Prostate gland (tissue), 2 donors: ENCODE measurements at regions not wholly inside any gene's neighbourhood (a gene's known extent, or its start where the extent isn't known, plus 50 kb on each side); places are given as distances from the start of the nearest gene placed in this dataset.

Experiments used
- DNase-seq: peaks from one replicate; pipeline ENCODE4 v3.0.0-alpha.2; 2019; ENCODE audit warnings: low spot score
- H3K27ac ChIP-seq, 2 donors: fragments of 200-600 bp; sonication (generic); 2 replicates each; pipeline ENCODE4 v1.5.1; 2017 to 2019
- H3K27me3 ChIP-seq: fragments of 200-600 bp; sonication (generic); replicated peaks from 2 replicates; pipeline ENCODE4 v1.5.1; 2019; ENCODE audit not compliant: insufficient read depth
- H3K36me3 ChIP-seq, 2 donors: fragments of 200-600 bp; sonication (generic); 1 replicate in 1 of 2; 2 replicates in 1 of 2; pipeline versions ENCODE4 v1.5.1 to v1.8.1; 2017 to 2019
- H3K4me1 ChIP-seq: fragments of 200-600 bp; sonication (generic); replicated peaks from 2 replicates; pipeline ENCODE4 v1.5.1; 2019
- H3K4me3 ChIP-seq, 2 donors: fragments of 200-600 bp; sonication (generic); 2 replicates each; pipeline ENCODE4 v1.5.1; 2017 to 2019
- H3K9me3 ChIP-seq: fragments of 200-600 bp; sonication (generic); 2 replicates; pipeline ENCODE4 v1.5.1; 2017
- CTCF ChIP-seq, 4 experiments: fragments of 200-600 bp in 2 of 4; fragments of 450-650 bp in 2 of 4; sonication (generic) in 2 of 4; IDR thresholded peaks; 1 replicate in 3 of 4; 2 replicates in 1 of 4; pipeline ENCODE4 v1.5.1; 2016 to 2019; ENCODE audit warnings: antibody characterized with exemption in 4 of 4, mild to moderate bottlenecking in 2 of 4, moderate library complexity in 2 of 4
- POLR2A ChIP-seq: fragments of 450-650 bp; IDR thresholded peaks from one replicate; pipeline ENCODE4 v1.6.1; 2016; ENCODE audit warnings: antibody characterized with exemption, mild to moderate bottlenecking
- POLR2AphosphoS5 ChIP-seq: sonication (generic); formaldehyde crosslinking; IDR thresholded peaks from one replicate; pipeline ENCODE4 v1.6.1; 2017; ENCODE audit warnings: antibody characterized with exemption
- WGBS: methylation state at CpG from one replicate; pipeline ENCODE4 v1.1.5; 2018; 5-methylcytosine and 5-hydroxymethylcytosine counted together
- intact Hi-C: fragments of 100-400 bp; cut with DNase I; formaldehyde crosslinking; loops from one replicate; pipeline ENCODE4 v1.14.2; 2022

- no peaks in the 10 kb centered on the region for H3K36me3 ChIP-seq
- no peaks in the 10 kb centered on the region for H3K27me3 ChIP-seq
- no peaks in the 10 kb centered on the region for H3K4me1 ChIP-seq
- H3K4me3 ChIP-seq = no peak overlapping the region
- WGBS = 78% methylated on average over 3 of the region's 3 CpGs
- H3K9me3 ChIP-seq = no peaks in the 10 kb centered on the region
- intact Hi-C loops = loop anchor here (5.0 kb wide), 1 partner anchor 239 kb away; no protein-coding TSS in a partner anchor
- no peak overlapping the region for H3K27ac ChIP-seq
- DNase-seq = no peak
- TF ChIP-seq POLR2A = no peak
- no peak for TF ChIP-seq POLR2AphosphoS5
- no peak for TF ChIP-seq CTCF (IDR thresholded peaks at IDR 0.05)
Measured at GRCh38 chr3:106823701-106824100, 553.5 kb upstream of the CCDC54 start.

- H3K9me3 ChIP-seq = no peaks in the 10 kb centered on the region
- WGBS = 69% methylated on average over 1 of the region's 1 CpG
- intact Hi-C loops = loop anchor here (5.0 kb wide), 1 partner anchor 237 kb away; no protein-coding TSS in a partner anchor
- TF ChIP-seq POLR2A (no peak), POLR2AphosphoS5 (no peak), CTCF (IDR thresholded peaks at IDR 0.05) (no peak)
- no peaks in the 10 kb centered on the region for H3K36me3 ChIP-seq
- H3K4me3 ChIP-seq = no peak overlapping the region
- H3K4me1 ChIP-seq = no peaks in the 10 kb centered on the region
- H3K27me3 ChIP-seq = no peaks in the 10 kb centered on the region
- H3K27ac ChIP-seq = no peak overlapping the region
- DNase-seq = no peak
Measured at GRCh38 chr3:106824856-106825255, 552.4 kb upstream of the CCDC54 start.

DNA sequence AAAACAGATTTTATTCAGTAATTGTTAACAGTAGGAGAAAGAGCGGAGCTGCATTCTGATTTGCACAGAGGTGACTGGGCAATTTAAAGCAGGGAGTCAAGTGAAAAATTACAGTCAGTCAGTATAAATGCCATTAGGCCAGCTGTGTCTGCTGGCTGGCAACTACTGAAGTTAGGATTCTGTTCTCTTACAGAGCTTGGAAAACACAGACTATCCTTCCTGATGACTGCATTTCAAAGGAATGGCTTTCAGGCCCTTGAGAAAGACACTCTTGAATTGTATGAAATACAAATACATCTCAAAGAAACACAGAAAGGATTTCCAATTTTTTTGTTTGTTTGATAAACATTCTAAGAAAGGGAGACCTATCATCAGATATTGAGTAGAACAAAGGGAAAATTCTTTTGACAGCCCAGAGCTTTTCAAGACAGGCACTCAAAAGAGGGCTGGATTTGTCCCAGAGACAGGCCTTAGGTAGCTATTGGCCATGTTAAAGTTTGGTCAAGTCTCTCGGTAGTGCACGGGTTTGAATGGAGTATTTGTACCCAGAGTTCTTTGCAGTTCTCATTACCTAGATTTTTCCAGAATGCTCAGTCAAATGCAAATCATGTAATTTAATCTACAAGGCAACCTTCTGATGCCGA lies 551.2 kb upstream of the CCDC54 start:
- WGBS = 56% methylated on average over 4 of the region's 4 CpGs
- no peak for DNase-seq
- no peak for TF ChIP-seq POLR2AphosphoS5
- no peak for TF ChIP-seq CTCF (IDR thresholded peaks at IDR 0.05)
- TF ChIP-seq POLR2A = no peak

DNA sequence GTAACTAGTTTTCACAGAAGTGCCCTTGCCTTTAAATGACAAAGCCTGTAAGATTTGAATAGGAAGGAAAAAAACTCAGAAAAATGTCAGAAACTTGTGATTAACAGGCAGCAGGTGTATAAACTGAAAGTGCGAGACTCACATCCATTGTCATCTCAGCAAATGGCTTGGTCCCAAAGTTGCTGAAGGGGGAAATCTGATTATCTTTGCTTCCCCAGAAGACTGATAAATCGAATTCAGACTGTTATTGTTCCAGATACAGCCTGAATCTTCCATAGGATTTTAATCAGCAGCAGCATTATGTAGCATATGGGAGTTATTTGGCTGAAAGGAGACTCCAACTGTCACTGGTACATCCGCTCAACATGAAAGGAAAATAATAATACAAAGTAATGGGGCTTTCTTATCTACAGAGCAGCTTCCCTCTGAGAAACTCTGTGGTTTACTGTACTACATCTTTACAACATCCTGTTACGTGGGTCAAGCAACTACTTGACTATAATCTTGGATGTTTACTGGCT lies 550.4 kb upstream of the CCDC54 start:
- Histone ChIP-seq H3K4me1 (no peaks in the 10 kb centered on the region), H3K9me3 (no peaks in the 10 kb centered on the region), H3K27ac (no peak overlapping the region), H3K4me3 (no peak overlapping the region), H3K27me3 (no peaks in the 10 kb centered on the region), H3K36me3 (no peaks in the 10 kb centered on the region)
- no peak for TF ChIP-seq CTCF (IDR thresholded peaks at IDR 0.05)
- TF ChIP-seq POLR2AphosphoS5 = no peak
- TF ChIP-seq POLR2A = no peak
- WGBS = 60% methylated on average over 4 of the region's 4 CpGs
- no peak for DNase-seq
- intact Hi-C loops = no loop called here

More for the DNA sequence above, 551.2 kb upstream of the CCDC54 start:
- no peak overlapping the region for H3K27ac ChIP-seq
- H3K9me3 ChIP-seq = no peaks in the 10 kb centered on the region
- H3K27me3 ChIP-seq = no peaks in the 10 kb centered on the region
- no peaks in the 10 kb centered on the region for H3K4me1 ChIP-seq
- no peak overlapping the region for H3K4me3 ChIP-seq
- intact Hi-C loops = no loop called here
- H3K36me3 ChIP-seq = no peaks in the 10 kb centered on the region
